Adrenal gland (tissue), 9 donors: ENCODE measurements at regions not wholly inside any gene's neighbourhood (a gene's known extent, or its start where the extent isn't known, plus 50 kb on each side); places are given as distances from the start of the nearest gene placed in this dataset.
"Not testable (repeated sequence)": the region's sequence is repeated elsewhere in the genome, so short reads cannot be mapped to it uniquely, and the experiment has no call there.

ENCODE experiments used
- DNase-seq, 7 donors: peaks; one replicate each; pipeline ENCODE4 v3.0.0-alpha.2; 2019 to 2020
- H3K27ac ChIP-seq, 5 donors: fragments of 200-600 bp; sonication (generic) in 4 of 5; 1 replicate in 3 of 5; 2 replicates in 2 of 5; pipeline versions ENCODE4 v1.5.1 to v1.8.0; 2016 to 2020; ENCODE audit warnings: mild to moderate bottlenecking in 1 of 5
- H3K27me3 ChIP-seq: fragments of 200-600 bp; 2 replicates; pipeline ENCODE4 v1.8.0; 2021
- H3K36me3 ChIP-seq, 2 donors: fragments of 200-600 bp; replicated peaks in 1 of 2; 1 replicate in 1 of 2; 2 replicates in 1 of 2; pipeline versions ENCODE4 v1.5.1 to v1.8.0; 2018 to 2022
- H3K4me1 ChIP-seq, 2 donors: fragments of 200-600 bp; replicated peaks in 1 of 2; 1 replicate in 1 of 2; 2 replicates in 1 of 2; pipeline versions ENCODE4 v1.5.1 to v1.8.0; 2018 to 2021
- H3K4me3 ChIP-seq, 4 donors: fragments of 200-600 bp; sonication (generic) in 3 of 4; one replicate each; pipeline ENCODE4 v1.5.1; 2016 to 2018
- H3K9me3 ChIP-seq, 3 donors: fragments of 200-600 bp; sonication (generic) in 1 of 3; replicated peaks in 1 of 3; 1 replicate in 2 of 3; 2 replicates in 1 of 3; pipeline versions ENCODE4 v1.5.1 to v1.8.0; 2016 to 2021
- CTCF ChIP-seq, 6 experiments: fragments of 450-650 bp in 4 of 6; fragments of 200-600 bp in 2 of 6; sonication (generic) in 1 of 6; IDR thresholded peaks; 1 replicate in 5 of 6; 2 replicates in 1 of 6; pipeline versions ENCODE4 v1.5.1 to v1.8.0; 2016 to 2021; ENCODE audit warnings: antibody characterized with exemption in 6 of 6, mild to moderate bottlenecking in 2 of 6, moderate library complexity in 1 of 6
- POLR2A ChIP-seq, 2 donors: fragments of 450-650 bp; IDR thresholded peaks; one replicate each; pipeline ENCODE4 v1.6.1; 2017; ENCODE audit warnings: antibody characterized with exemption in 2 of 2, mild to moderate bottlenecking in 2 of 2, moderate library complexity in 1 of 2
- WGBS, 4 donors: extraction: QIAGEN DNeasy Blood & Tissue Kit in 2 of 4; methylation state at CpG; one replicate each; pipeline versions ENCODE4 v1.1.5 to v1.1.7; 2013 to 2017; 5-methylcytosine and 5-hydroxymethylcytosine counted together
- intact Hi-C, 2 donors: fragments of 100-400 bp; cut with DNase I; formaldehyde crosslinking; loops; one replicate each; pipeline versions ENCODE4 v1.14.1 to v1.15.0; 2022 to 2023
- donor health status: healthy with polysubstance abuse.
- donor health status: Bipolar disorder and iron deficiency.
- donor health status: DM: yes; HTN: yes; CAD: no.
- donor health status: DM: no; HTN: no; CAD: no.
- donor health status: DM: no; HTN: no; CAD: no.

GRCh38 chr21:18831942-18832676 lies 428.5 kb upstream of the TMPRSS15 start:
- H3K9me3 ChIP-seq, result peaks cover 0 to 5% (median 0%) of the 10 kb centered on the region in 3 donors
- H3K4me1 ChIP-seq, result no peaks in the 10 kb centered on the region
- 28 to 41% (median 33%) methylated on average over 2 of the region's 2 CpGs for WGBS, 4 donors
- intact Hi-C loops, result no loop called here
- no peak overlapping the region for H3K4me3 ChIP-seq
- no peak overlapping the region for H3K27ac ChIP-seq
- H3K27me3 ChIP-seq, result no peaks in the 10 kb centered on the region
- DNase-seq, result no peak
- TF ChIP-seq POLR2A (IDR thresholded peaks at IDR 0.05) (no peak), CTCF (IDR thresholded peaks at IDR 0.05) (no peak)
- no peaks in the 10 kb centered on the region for H3K36me3 ChIP-seq

DNA sequence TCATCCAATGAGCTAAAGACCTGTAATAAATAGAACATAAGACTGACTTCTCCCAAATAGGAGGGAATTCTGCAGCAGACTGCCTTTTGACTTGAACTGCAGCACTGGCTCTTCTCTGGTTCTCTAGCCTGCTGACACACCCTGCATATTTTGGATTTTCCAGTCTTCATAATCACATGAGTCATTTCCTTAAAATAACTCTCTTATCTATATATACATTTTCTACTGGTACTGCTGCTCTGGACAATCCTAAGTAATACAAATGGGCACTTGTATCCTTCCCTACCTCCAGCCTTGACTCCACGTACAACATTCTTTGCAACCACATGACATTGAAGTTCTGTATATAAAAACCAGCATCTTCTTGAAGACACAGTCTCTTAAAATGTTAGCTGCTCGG lies 429.4 kb upstream of the TMPRSS15 start:
- no peak for DNase-seq
- H3K27ac ChIP-seq, result no peak overlapping the region
- H3K4me3 ChIP-seq, result no peak overlapping the region
- H3K27me3 ChIP-seq, result no peaks in the 10 kb centered on the region
- TF ChIP-seq CTCF (IDR thresholded peaks at IDR 0.05) (no peak), POLR2A (IDR thresholded peaks at IDR 0.05) (no peak)
- intact Hi-C loops, result no loop called here
- H3K9me3 ChIP-seq, result peaks cover 0 to 5% (median 0%) of the 10 kb centered on the region in 3 donors
- 51 to 58% (median 55%) methylated on average over 2 of the region's 2 CpGs for WGBS, 4 donors
- H3K4me1 ChIP-seq, result no peaks in the 10 kb centered on the region
- H3K36me3 ChIP-seq, result no peaks in the 10 kb centered on the region

DNA sequence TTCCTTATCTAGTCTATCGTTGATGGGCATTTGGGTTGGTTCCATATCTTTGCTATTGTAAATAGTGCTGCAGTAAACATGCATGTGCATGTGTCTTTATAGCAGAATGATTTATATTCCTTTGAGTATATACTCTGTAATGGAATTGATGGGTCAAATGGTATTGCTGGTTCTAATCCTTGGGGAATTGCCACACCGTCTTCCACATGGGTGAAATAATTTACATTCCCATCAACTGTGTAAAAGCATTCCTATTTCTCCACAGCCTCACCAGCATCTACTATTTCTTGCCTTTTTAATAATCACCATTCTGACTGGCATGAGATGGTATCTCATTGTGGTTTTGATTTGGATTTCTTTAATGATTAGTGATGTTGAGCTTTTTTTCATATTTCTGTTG lies 430.5 kb upstream of the TMPRSS15 start:
- H3K27me3 ChIP-seq, H3K27ac ChIP-seq, DNase-seq, H3K36me3 ChIP-seq, H3K4me1 ChIP-seq, intact Hi-C loops, H3K4me3 ChIP-seq, H3K9me3 ChIP-seq: not testable (repeated sequence)
- 43 to 90% (median 72%) methylated on average over 2 of the region's 2 CpGs for WGBS, 4 donors

DNA sequence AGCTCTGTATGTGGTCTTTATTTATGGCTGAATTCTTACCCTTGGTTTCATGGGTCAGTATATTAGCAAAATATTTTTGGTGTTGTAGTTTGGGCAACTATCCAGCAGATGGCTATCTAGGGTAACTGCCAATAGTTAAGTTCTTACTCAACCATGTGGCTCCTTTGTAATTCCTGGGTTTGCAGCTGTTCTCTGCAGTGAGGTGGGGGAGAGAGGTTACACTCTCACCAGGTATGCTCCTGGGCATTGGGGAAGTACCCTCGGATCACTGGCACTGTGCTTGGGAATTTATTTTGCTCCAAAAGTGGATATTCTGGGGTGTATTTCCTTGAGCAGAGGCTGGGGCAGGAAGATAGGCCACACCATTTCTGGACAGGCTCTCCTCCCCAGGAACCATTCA lies 436.7 kb upstream of the TMPRSS15 start:
- H3K4me3 ChIP-seq, result no peak overlapping the region
- no peaks in the 10 kb centered on the region for H3K27me3 ChIP-seq
- TF ChIP-seq POLR2A (IDR thresholded peaks at IDR 0.05), result no peak
- TF ChIP-seq CTCF (IDR thresholded peaks at IDR 0.05), result no peak
- intact Hi-C loops, result no loop called here
- H3K4me1 ChIP-seq, result no peaks in the 10 kb centered on the region
- DNase-seq, result no peak
- no peaks in the 10 kb centered on the region for H3K36me3 ChIP-seq
- 75 to 83% (median 82%) methylated on average over 1 of the region's 1 CpG; no CpG with 5 or more reads in 1 of the 4 donors for WGBS, 4 donors
- peaks cover 0 to 7% (median 0%) of the 10 kb centered on the region in 3 donors for H3K9me3 ChIP-seq
- no peak overlapping the region for H3K27ac ChIP-seq

GRCh38 chr21:18857606-18858005 lies 454.0 kb upstream of the TMPRSS15 start:
- WGBS, 4 donors, result 80 to 89% (median 84%) methylated on average over 16 of the region's 16 CpGs
- H3K9me3 ChIP-seq, H3K4me3 ChIP-seq, intact Hi-C loops, DNase-seq, H3K4me1 ChIP-seq, H3K36me3 ChIP-seq, H3K27ac ChIP-seq, H3K27me3 ChIP-seq: not testable (repeated sequence)
